ENCODE measurements at regions not wholly inside any gene's neighbourhood (a gene's known extent, or its start where the extent isn't known, plus 50 kb on each side); places are given as distances from the start of the nearest gene placed in this dataset.
"Not testable (repeated sequence)": the region's sequence is repeated elsewhere in the genome, so short reads cannot be mapped to it uniquely, and the experiment has no call there.

DNA sequence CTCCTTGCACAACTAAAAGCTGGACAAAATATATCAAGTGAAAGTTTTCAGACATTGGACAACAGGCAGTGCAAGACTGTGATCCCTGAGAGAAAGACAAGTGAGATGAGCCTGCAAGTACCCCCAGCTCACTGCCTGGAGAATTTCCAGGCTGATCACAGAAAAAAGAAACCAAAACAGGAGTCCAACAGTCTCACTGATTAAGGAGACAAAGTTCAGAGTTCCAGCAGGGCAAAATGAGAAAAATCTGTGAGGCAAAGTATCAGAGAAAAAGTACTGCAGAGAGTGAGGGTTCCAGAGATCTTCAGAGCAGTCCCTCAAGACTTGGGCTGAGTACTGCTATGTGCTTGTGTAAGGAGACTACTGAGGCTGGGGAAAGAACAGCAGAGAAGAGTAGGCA is 56.0 kb upstream of the PRSS3 start:
- DNase-seq = no peak

DNA sequence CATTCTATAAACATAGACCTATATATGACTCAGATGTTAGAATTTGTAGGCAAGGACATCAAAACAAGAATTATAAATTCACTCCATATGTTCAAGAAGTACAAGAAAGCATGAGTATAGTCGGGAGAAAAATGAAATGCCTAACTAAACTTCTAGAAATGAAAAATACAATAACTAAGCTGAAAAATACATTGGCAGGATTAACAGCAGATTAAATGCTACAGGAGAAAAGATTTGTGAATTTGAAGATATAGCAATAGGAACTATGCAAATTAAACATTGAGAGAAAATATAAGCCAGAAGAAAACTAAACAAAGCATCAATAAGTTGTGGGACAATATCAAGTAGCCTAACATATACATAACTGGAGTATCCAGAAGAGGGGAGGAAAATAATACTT is 55.3 kb upstream of the PRSS3 start:
- DNase-seq = no peak

DNA sequence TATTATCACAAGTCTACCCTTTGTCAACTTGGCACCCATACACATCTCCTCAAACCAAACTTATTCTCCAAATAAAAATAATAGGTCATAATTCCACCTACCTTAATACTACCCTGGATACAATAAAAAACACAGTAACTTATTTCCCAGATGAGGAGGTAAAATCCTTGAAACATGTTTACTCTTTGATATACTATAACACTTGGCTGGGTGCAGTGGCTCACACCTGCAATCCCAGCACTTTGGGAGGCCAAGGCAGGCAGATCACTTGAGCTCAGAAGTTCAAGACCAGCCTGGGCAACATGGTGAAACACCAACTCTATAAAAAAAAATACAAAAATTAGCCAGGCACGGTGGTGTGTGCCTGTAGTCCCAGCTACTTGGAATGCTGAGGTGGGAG is 54.4 kb upstream of the PRSS3 start:
- not testable (repeated sequence) for DNase-seq

DNA sequence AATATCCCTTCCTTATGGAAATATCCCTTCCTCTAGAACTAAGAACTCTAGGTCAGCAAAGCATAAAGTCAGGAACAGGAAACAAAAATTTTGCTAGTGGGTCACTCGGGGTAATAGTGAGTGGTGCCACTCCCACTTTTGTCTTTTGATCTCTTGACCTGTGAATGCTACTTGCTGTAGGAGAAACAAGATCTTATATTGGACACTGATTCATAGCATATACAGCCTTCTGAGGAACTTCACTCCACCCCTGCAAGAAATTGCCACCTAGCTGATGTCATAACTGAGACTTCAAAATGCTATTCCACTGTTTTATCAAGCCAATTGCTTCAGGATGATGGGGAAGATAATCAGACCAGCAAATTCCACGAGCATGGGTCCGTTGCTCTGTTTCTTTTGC is 53.3 kb upstream of the PRSS3 start:
- no peak for DNase-seq

DNA sequence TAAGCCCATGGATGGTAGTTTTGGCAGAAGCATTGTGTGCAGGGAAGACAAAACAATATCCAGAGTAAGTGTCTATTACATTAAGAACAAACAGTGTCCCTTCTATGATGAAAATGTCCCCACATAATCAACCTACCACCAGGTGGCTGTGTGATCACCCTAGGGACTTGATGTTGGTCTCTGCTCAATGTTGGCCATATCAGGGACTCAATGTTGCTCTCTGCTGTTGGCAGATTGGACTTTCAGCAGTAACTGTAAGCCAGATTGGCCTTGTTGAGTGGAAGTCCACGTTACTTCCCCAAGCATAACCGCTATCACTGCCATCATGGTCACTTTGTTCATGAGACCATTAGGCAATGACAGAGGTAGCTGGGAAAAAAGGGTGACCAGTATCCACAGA is 52.8 kb upstream of the PRSS3 start:
- peak; percentile 28 for DNase-seq

Measured in COR-L47 (cell line).